Hypothalamus (tissue), 51 donors: ENCODE measurements at regions not wholly inside any gene's neighbourhood (a gene's known extent, or its start where the extent isn't known, plus 50 kb on each side); places are given as distances from the start of the nearest gene placed in this dataset.
"Not testable (repeated sequence)": the region's sequence is repeated elsewhere in the genome, so short reads cannot be mapped to it uniquely, and the experiment has no call there.

Experiments used
- DNase-seq, 51 donors: peaks; one replicate each; lab custom pipeline; 2025; lab: John Stamatoyannopoulos, UW

- no peak for DNase-seq
These were observed 436.1 kb downstream of the SPATA31D1 start for GRCh38 chr9:82424599-82425120.

- DNase-seq = no peak
These were observed 442.5 kb downstream of the SPATA31D1 start for GRCh38 chr9:82431121-82431520.

- not testable (repeated sequence) for DNase-seq
These were observed 444.8 kb downstream of the SPATA31D1 start for GRCh38 chr9:82433290-82433931.

- no peak for DNase-seq
These were observed 447.9 kb downstream of the SPATA31D1 start for GRCh38 chr9:82436475-82436874.

GRCh38 chr9:82437183-82437582, 448.6 kb downstream of the SPATA31D1 start:
- DNase-seq = not testable (repeated sequence)

GRCh38 chr9:82438581-82438980, 450.0 kb downstream of the SPATA31D1 start:
- DNase-seq = no peak

- no peak for DNase-seq
These were observed 454.7 kb downstream of the SPATA31D1 start for GRCh38 chr9:82443312-82443711.

- no peak for DNase-seq
These were observed 457.0 kb downstream of the SPATA31D1 start for GRCh38 chr9:82445556-82445955.

- no peak for DNase-seq
These were observed 458.8 kb downstream of the SPATA31D1 start for GRCh38 chr9:82447343-82447742.

- no peak for DNase-seq
These were observed 461.4 kb downstream of the SPATA31D1 start for GRCh38 chr9:82449986-82450385.

- DNase-seq = peak in 1 of 51 donors; percentile 1
These were observed 466.1 kb downstream of the SPATA31D1 start for GRCh38 chr9:82454509-82455190.

- DNase-seq = no peak
These were observed 468.1 kb downstream of the SPATA31D1 start for GRCh38 chr9:82456642-82457041.

- DNase-seq = no peak
These were observed 468.7 kb downstream of the SPATA31D1 start for GRCh38 chr9:82457298-82457697.

GRCh38 chr9:82457891-82458290, 469.3 kb downstream of the SPATA31D1 start:
- DNase-seq = no peak

GRCh38 chr9:82458296-82458695, 469.7 kb downstream of the SPATA31D1 start:
- DNase-seq = no peak

GRCh38 chr9:82466616-82467260, 478.2 kb downstream of the SPATA31D1 start:
- DNase-seq = no peak

GRCh38 chr9:82467436-82467835, 478.9 kb downstream of the SPATA31D1 start:
- no peak for DNase-seq

- no peak for DNase-seq
These were observed 485.7 kb downstream of the SPATA31D1 start for GRCh38 chr9:82474235-82474634.

GRCh38 chr9:82475584-82476301, 487.2 kb downstream of the SPATA31D1 start:
- DNase-seq = no peak

GRCh38 chr9:82480921-82481320, 492.3 kb downstream of the SPATA31D1 start:
- DNase-seq = no peak

- DNase-seq = no peak
These were observed 499.4 kb downstream of the SPATA31D1 start for GRCh38 chr9:82487935-82488312.
